PC-3 (cell line): ENCODE measurements at regions not wholly inside any gene's neighbourhood (a gene's known extent, or its start where the extent isn't known, plus 50 kb on each side); places are given as distances from the start of the nearest gene placed in this dataset.

Experiments used
- ATAC-seq: fragments of 200-7000 bp; cut with Tn5 transposase; 2 replicates; pipeline ENCODE4 v1.9.1; 2020; ENCODE audit warnings: mild to moderate bottlenecking, moderate library complexity
- BruUV-seq: library from RNA; stranded (reverse); fragments of 400-500 nt; replicated peaks from 2 replicates; lab custom pipeline; 2021; lab: Mats Ljungman, UMichigan
- CTCF ChIA-PET: fragments of 300-600 bp; sonication (Branson Sonifier 250); formaldehyde crosslinking; loops from one replicate; lab custom pipeline; 2022; ENCODE audit warnings: antibody characterized with exemption; lab: Charles Lee
- POLR2A ChIA-PET: fragments of 300-600 bp; sonication (Branson Sonifier 250); formaldehyde crosslinking; loops from one replicate; lab custom pipeline; 2022; ENCODE audit warnings: antibody characterized with exemption; ENCODE audit not compliant: unreplicated experiment; lab: Charles Lee
- DNase-seq: peaks from one replicate; pipeline ENCODE4 v3.0.0-alpha.2; 2015
- H2AFZ ChIP-seq: fragments of 300-600 bp; sonication (generic); 2 replicates; pipeline ENCODE4 v1.6.0; 2016; ENCODE audit warnings: antibody characterized with exemption, low read length
- H3F3A ChIP-seq: fragments of 300-600 bp; sonication (generic); one replicate; pipeline ENCODE4 v1.6.0; 2017; ENCODE audit warnings: antibody characterized with exemption, low read length, control low read depth, mild to moderate bottlenecking; ENCODE audit not compliant: unreplicated experiment
- H3K27ac ChIP-seq: fragments of 300-600 bp; sonication (generic); 2 replicates; pipeline ENCODE4 v1.5.1; 2016; ENCODE audit warnings: mild to moderate bottlenecking, low read length
- H3K27me3 ChIP-seq: fragments of 300-600 bp; sonication (generic); 2 replicates; pipeline ENCODE4 v1.6.1; 2016; ENCODE audit warnings: low read length, mixed read lengths
- H3K36me3 ChIP-seq: fragments of 300-600 bp; sonication (generic); 2 replicates; pipeline ENCODE4 v1.6.1; 2016; ENCODE audit warnings: low read depth, mixed run types, low read length, mixed read lengths
- H3K4me1 ChIP-seq: fragments of 300-600 bp; sonication (generic); 2 replicates; pipeline ENCODE4 v1.5.1; 2016; ENCODE audit warnings: low read length; ENCODE audit not compliant: insufficient read depth
- H3K4me2 ChIP-seq: fragments of 300-600 bp; sonication (generic); 2 replicates; pipeline ENCODE4 v1.6.0; 2016; ENCODE audit warnings: low read length
- H3K4me3 ChIP-seq: fragments of 300-600 bp; sonication (generic); 2 replicates; pipeline ENCODE4 v1.5.1; 2016; ENCODE audit warnings: mild to moderate bottlenecking, low read length, mixed read lengths
- H3K79me2 ChIP-seq: fragments of 300-600 bp; sonication (generic); 2 replicates; pipeline ENCODE4 v1.6.1; 2017; ENCODE audit warnings: low read length, mixed read lengths
- H3K9ac ChIP-seq: fragments of 300-600 bp; sonication (generic); 2 replicates; pipeline ENCODE4 v1.6.0; 2016; ENCODE audit warnings: mild to moderate bottlenecking, low read length
- H3K9me2 ChIP-seq: fragments of 300-600 bp; sonication (generic); replicated peaks from 2 replicates; pipeline ENCODE4 v1.6.1; 2016; ENCODE audit warnings: mixed run types, low read length, mixed read lengths
- H3K9me3 ChIP-seq: fragments of 300-600 bp; sonication (generic); 2 replicates; pipeline ENCODE4 v1.6.1; 2016; ENCODE audit warnings: low read length, mixed read lengths
- H4K20me1 ChIP-seq: fragments of 300-600 bp; sonication (generic); 2 replicates; pipeline ENCODE4 v1.6.1; 2016; ENCODE audit warnings: low read length, mixed read lengths
- CTCF ChIP-seq: fragments of 300-600 bp; sonication (generic); conservative IDR thresholded peaks from 2 replicates; pipeline ENCODE4 v1.5.1; 2017; ENCODE audit warnings: antibody characterized with exemption, low read depth, mild to moderate bottlenecking, low read length
- EZH2 ChIP-seq: fragments of 300-600 bp; sonication (generic); IDR thresholded peaks from one replicate; pipeline ENCODE4 v1.6.1; 2017; ENCODE audit warnings: antibody characterized with exemption, mild to moderate bottlenecking, low read length; ENCODE audit not compliant: unreplicated experiment
- EZH2phosphoT487 ChIP-seq: fragments of 300-600 bp; sonication (generic); IDR thresholded peaks from 2 replicates; pipeline ENCODE4 v1.6.1; 2018; ENCODE audit warnings: mild to moderate bottlenecking, antibody characterized with exemption, low read length, borderline replicate concordance
- intact Hi-C: fragments of 100-400 bp; cut with micrococcal nuclease; formaldehyde crosslinking; loops from 2 replicates; pipeline ENCODE4 v1.9.0; 2023

GRCh38 chr10:43869669-43870322 is 221.1 kb upstream of the ZNF32 start:
- Histone ChIP-seq H3K4me1 (peaks cover 10% of the 10 kb centered on the region; the same call in 1 of the 2 replicates), H3K27me3 (0 out of 2 replicates have a peak, but pooled peaks cover 4% of the 10 kb centered on the region), H3K79me2 (no peaks in the 10 kb centered on the region), H2AFZ (no peak overlapping the region), H3K9me3 (no peaks in the 10 kb centered on the region), H3K4me2 (no peak overlapping the region), H3K27ac (no peak overlapping the region), H3K9me2 (no peaks in the 10 kb centered on the region), H3K36me3 (no peaks in the 10 kb centered on the region), H4K20me1 (no peaks in the 10 kb centered on the region), H3K4me3 (no peak overlapping the region), H3K9ac (no peak overlapping the region), H3F3A (no peaks in the 10 kb centered on the region)
- ATAC-seq (no peak), DNase-seq (no peak)
- TF ChIP-seq CTCF, result no peak
- no peak for TF ChIP-seq EZH2phosphoT487
- no peak for TF ChIP-seq EZH2
- ChIA-PET POLR2A (no interaction called here), CTCF (no interaction called here)
- intact Hi-C loops, result no loop called here
- no TSS peak for BruUV-seq

DNA sequence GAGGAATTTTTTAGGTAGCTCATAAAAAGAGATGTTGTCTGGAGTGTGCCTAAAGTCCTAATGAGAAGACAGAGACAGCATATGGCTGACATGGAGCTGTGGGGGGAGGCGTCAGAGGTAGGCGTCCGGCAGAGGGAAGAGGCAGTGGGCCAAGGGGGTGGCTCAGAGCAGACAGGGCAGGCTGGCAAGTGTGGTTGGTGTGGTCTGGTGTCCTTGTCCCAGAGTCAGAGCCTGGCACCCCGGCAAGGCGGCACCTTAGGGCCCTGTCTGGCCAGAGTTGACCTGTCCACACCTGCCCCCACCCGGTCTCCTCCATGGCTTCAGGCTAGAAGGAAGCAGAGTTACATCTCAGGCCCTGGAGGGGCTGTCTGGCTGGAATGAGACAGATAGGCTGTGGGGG is 220.3 kb upstream of the ZNF32 start:
- H2AFZ ChIP-seq, result 0 out of 2 replicates have a peak overlapping the region, but pooled peaks have one; percentile 9
- no peaks in the 10 kb centered on the region for H3K9me3 ChIP-seq
- no peak overlapping the region for H3K27ac ChIP-seq
- no peaks in the 10 kb centered on the region for H3F3A ChIP-seq
- ChIA-PET POLR2A (no interaction called here), CTCF (no interaction called here)
- peaks cover 17% of the 10 kb centered on the region for H3K4me1 ChIP-seq
- H3K79me2 ChIP-seq, result no peaks in the 10 kb centered on the region
- TF ChIP-seq CTCF, result no peak
- no peak for TF ChIP-seq EZH2
- no peak for TF ChIP-seq EZH2phosphoT487
- H3K4me3 ChIP-seq, result no peak overlapping the region
- no peak for ATAC-seq
- 0 out of 2 replicates have a peak, but pooled peaks cover 4% of the 10 kb centered on the region for H3K27me3 ChIP-seq
- no peaks in the 10 kb centered on the region for H3K9me2 ChIP-seq
- H3K9ac ChIP-seq, result no peak overlapping the region
- intact Hi-C loops, result loop anchor here (1.0 kb wide), 1 partner anchor 19 kb away; no protein-coding TSS in a partner anchor
- DNase-seq, result no peak
- BruUV-seq, result no TSS peak
- no peaks in the 10 kb centered on the region for H3K36me3 ChIP-seq
- H3K4me2 ChIP-seq, result no peak overlapping the region
- no peaks in the 10 kb centered on the region for H4K20me1 ChIP-seq
